ENCODE measurements at regions not wholly inside any gene's neighbourhood (a gene's known extent, or its start where the extent isn't known, plus 50 kb on each side); places are given as distances from the start of the nearest gene placed in this dataset.

GRCh38 chr13:47044842-47045241 is 148.0 kb upstream of the HTR2A start:
- H3K9me3 ChIP-seq (ENCODE audit: control insufficient read depth, insufficient read depth, low read length), result no peaks in the 10 kb centered on the region
- no peak for DNase-seq
- TF ChIP-seq CTCF (IDR thresholded peaks at IDR 0.05), result no peak
- Mint-ChIP-seq H3K4me3 (no peak overlapping the region), H3K4me1 (no peaks in the 10 kb centered on the region), H3K36me3 (no peaks in the 10 kb centered on the region), H3K9me3 (peaks cover 0 to 2% of the 10 kb centered on the region in 2 donors), H3K27ac (no peak overlapping the region), H3K27me3 (ENCODE audit: low read depth in 2 of 2) (peaks cover 0 to 18% of the 10 kb centered on the region in 2 donors)
- H3K4me3 ChIP-seq (ENCODE audit: low read length), result no peak overlapping the region
- intact Hi-C loops (cut with micrococcal nuclease), result no loop called here
- no peak for ATAC-seq
- H3K4me1 ChIP-seq (ENCODE audit: control insufficient read depth, insufficient read depth, low read length), result no peaks in the 10 kb centered on the region
- no peaks in the 10 kb centered on the region for H3K36me3 ChIP-seq (ENCODE audit: control insufficient read depth, insufficient read depth, low read length)
- no peaks in the 10 kb centered on the region for H3K27me3 ChIP-seq (ENCODE audit: control insufficient read depth, insufficient read depth, low read length)
- WGBS (ENCODE audit: insufficient coverage), result 63% methylated on average over 1 of the region's 2 CpGs
- H3K27ac ChIP-seq (ENCODE audit: low read length), result no peak overlapping the region

DNA sequence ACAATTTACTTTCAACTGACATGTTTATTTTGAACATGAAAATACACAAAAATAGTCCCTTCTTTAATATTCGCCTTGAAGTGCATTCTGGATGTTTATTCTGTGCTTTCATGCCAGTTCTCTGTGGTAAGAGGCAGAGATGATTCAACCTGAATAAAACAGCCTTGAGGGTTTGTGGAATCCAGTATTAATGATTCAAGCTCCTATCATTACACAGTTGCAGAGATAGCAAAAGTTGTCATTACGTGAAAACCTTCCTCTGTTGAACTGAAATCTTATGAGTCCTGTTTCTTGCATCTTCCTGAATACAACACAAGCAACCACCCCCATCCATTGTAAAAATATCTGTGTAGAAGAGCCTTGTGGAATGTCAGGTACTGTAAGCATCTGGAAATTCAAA is 142.3 kb upstream of the HTR2A start:
- intact Hi-C loops (cut with micrococcal nuclease), result no loop called here
- WGBS (ENCODE audit: insufficient coverage), result no CpG with 5 or more reads among the region's 2 CpGs
- Histone ChIP-seq H3K4me1 (ENCODE audit: control insufficient read depth, insufficient read depth, low read length) (no peaks in the 10 kb centered on the region), H3K36me3 (ENCODE audit: control insufficient read depth, insufficient read depth, low read length) (no peaks in the 10 kb centered on the region), H3K9me3 (ENCODE audit: control insufficient read depth, insufficient read depth, low read length) (no peaks in the 10 kb centered on the region), H3K27ac (ENCODE audit: low read length) (no peak overlapping the region), H3K27me3 (ENCODE audit: control insufficient read depth, insufficient read depth, low read length) (no peaks in the 10 kb centered on the region), H3K4me3 (ENCODE audit: low read length) (no peak overlapping the region)
- no peak overlapping the region for H3K27ac Mint-ChIP-seq
- no peak overlapping the region for H3K4me3 Mint-ChIP-seq
- no peaks in the 10 kb centered on the region for H3K4me1 Mint-ChIP-seq
- no peak for DNase-seq
- no peak for TF ChIP-seq CTCF (IDR thresholded peaks at IDR 0.05)
- ATAC-seq, result no peak
- H3K36me3 Mint-ChIP-seq, result no peaks in the 10 kb centered on the region
- peaks cover 0 to 17% of the 10 kb centered on the region in 2 donors for H3K27me3 Mint-ChIP-seq (ENCODE audit: low read depth in 2 of 2)
- H3K9me3 Mint-ChIP-seq, result peaks cover 0 to 2% of the 10 kb centered on the region in 2 donors

DNA sequence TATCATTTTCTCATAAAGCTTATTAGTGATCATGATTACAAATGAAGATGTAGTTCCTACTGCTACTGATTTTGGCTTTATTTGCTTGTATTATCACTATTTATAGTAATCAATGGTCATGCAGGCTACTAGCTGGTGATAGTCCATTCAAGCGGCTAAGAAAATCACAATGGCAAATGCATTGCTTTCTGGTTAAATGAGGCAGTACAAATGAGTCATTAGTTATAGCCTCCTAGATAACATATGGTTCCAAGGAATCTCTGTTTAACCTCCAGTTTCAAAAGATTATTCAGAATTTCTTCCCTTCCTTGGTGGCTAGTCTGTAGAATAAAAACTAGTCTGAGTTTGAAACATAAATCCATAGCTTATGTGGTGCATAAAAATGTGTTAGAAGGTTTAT is 141.3 kb upstream of the HTR2A start:
- no peaks in the 10 kb centered on the region for H3K36me3 Mint-ChIP-seq
- Histone ChIP-seq H3K4me1 (ENCODE audit: control insufficient read depth, insufficient read depth, low read length) (no peaks in the 10 kb centered on the region), H3K27me3 (ENCODE audit: control insufficient read depth, insufficient read depth, low read length) (no peaks in the 10 kb centered on the region), H3K36me3 (ENCODE audit: control insufficient read depth, insufficient read depth, low read length) (no peaks in the 10 kb centered on the region), H3K27ac (ENCODE audit: low read length) (no peak overlapping the region), H3K4me3 (ENCODE audit: low read length) (no peak overlapping the region), H3K9me3 (ENCODE audit: control insufficient read depth, insufficient read depth, low read length) (no peaks in the 10 kb centered on the region)
- peaks cover 0 to 18% of the 10 kb centered on the region in 2 donors for H3K27me3 Mint-ChIP-seq (ENCODE audit: low read depth in 2 of 2)
- peaks cover 0 to 2% of the 10 kb centered on the region in 2 donors for H3K9me3 Mint-ChIP-seq
- ATAC-seq, result no peak
- intact Hi-C loops (cut with micrococcal nuclease), result no loop called here
- H3K27ac Mint-ChIP-seq, result no peak overlapping the region
- H3K4me3 Mint-ChIP-seq, result no peak overlapping the region
- H3K4me1 Mint-ChIP-seq, result no peaks in the 10 kb centered on the region
- no peak for TF ChIP-seq CTCF (IDR thresholded peaks at IDR 0.05)
- 100% methylated on average over 1 of the region's 1 CpG for WGBS (ENCODE audit: insufficient coverage)
- DNase-seq, result no peak

GRCh38 chr13:47036294-47037008 is 139.6 kb upstream of the HTR2A start:
- H3K27me3 ChIP-seq (ENCODE audit: control insufficient read depth, insufficient read depth, low read length), result no peaks in the 10 kb centered on the region
- Mint-ChIP-seq H3K9me3 (peaks cover 0 to 2% of the 10 kb centered on the region in 2 donors), H3K27me3 (ENCODE audit: low read depth in 2 of 2) (peaks cover 0 to 19% of the 10 kb centered on the region in 2 donors), H3K4me3 (no peak overlapping the region), H3K4me1 (no peaks in the 10 kb centered on the region), H3K36me3 (no peaks in the 10 kb centered on the region), H3K27ac (no peak overlapping the region)
- WGBS (ENCODE audit: insufficient coverage), result 73% methylated on average over 4 of the region's 5 CpGs
- no peaks in the 10 kb centered on the region for H3K36me3 ChIP-seq (ENCODE audit: control insufficient read depth, insufficient read depth, low read length)
- ATAC-seq, result no peak
- no peaks in the 10 kb centered on the region for H3K4me1 ChIP-seq (ENCODE audit: control insufficient read depth, insufficient read depth, low read length)
- TF ChIP-seq CTCF (IDR thresholded peaks at IDR 0.05), result no peak
- DNase-seq, result no peak
- no peak overlapping the region for H3K27ac ChIP-seq (ENCODE audit: low read length)
- H3K4me3 ChIP-seq (ENCODE audit: low read length), result no peak overlapping the region
- H3K9me3 ChIP-seq (ENCODE audit: control insufficient read depth, insufficient read depth, low read length), result no peaks in the 10 kb centered on the region
- intact Hi-C loops (cut with micrococcal nuclease), result no loop called here
